ENCODE measurements at regions not wholly inside any gene's neighbourhood (a gene's known extent, or its start where the extent isn't known, plus 50 kb on each side); places are given as distances from the start of the nearest gene placed in this dataset.

- no peak for DNase-seq
These were observed 449.9 kb upstream of the FLRT2 start for GRCh38 chr14:85079842-85080730.

DNA sequence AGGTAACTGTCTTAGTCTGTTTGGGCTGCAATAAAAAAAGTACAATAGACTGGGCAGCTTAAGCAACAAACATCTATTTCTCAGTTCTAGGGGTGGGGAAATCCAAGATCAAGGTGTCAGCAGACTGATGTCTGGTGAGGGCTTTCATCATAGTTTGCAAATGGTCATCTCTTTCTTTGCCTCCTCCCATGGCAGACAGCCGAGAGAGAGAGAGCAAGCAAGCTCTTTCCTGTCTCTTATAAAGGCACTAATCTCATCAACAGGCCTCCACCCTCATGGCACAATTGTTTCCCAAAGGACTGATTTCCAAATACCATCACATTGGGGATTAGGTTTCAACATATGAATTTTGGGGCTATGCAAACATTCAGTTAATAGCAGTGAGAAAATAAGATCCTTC, 445.6 kb upstream of the FLRT2 start:
- no peak for DNase-seq

GRCh38 chr14:85085981-85086380, 444.0 kb upstream of the FLRT2 start:
- DNase-seq, result peak; percentile 56

DNA sequence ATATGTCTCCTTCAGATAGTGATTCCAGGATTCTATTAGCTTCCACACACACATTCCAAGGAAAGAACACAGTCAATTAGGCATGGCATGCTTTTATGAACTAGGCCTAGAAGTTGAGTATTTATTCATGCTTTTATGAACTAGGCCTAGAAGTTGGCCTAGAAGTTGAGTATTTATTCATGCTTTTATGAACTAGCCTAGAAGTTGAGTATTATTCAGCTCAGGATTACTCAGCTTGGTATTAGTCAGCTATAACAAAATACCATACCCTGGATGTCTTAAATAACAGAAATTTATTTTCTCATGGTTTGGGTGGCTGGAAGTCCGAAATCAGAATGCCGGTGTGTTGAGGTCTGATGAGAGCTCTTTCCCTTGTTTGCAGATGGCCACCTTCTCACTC, 442.7 kb upstream of the FLRT2 start:
- peak; percentile 12 for DNase-seq

GRCh38 chr14:85088192-85088591, 441.8 kb upstream of the FLRT2 start:
- no peak for DNase-seq

GRCh38 chr14:85090681-85091080, 439.3 kb upstream of the FLRT2 start:
- peak; percentile 7 for DNase-seq

DNA sequence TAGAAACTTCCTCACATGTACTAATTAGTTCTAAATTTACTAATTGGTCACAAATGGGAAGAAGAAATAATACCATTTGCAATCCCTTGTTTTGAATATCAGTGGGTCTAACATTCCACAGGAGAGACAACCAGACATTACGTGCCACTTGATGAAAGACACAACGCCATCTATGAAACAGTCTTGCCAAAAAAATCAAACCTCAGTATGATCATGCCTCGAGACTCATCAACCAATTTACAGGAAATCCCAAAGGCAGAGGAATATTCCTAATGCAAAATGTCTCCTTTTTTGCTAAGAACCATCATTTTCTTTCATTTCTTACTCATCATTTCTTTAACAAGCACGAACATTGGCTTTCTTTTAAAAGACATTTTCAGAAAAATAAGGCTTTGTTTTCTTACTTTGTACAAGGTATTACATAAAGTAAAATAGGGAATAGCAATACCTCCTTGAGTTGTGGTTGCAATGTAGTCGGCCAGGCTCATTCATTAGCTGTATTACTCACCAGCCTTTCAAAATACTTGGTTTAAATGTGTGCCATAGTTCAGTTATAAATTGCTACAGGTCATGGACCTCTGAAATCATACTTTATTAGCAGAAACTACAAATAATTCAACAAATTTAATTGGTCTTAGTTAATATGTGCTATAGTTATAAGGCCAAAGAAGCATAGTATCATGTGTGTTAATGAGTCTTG, 436.2 kb upstream of the FLRT2 start:
- peak; percentile 40 for DNase-seq

DNA sequence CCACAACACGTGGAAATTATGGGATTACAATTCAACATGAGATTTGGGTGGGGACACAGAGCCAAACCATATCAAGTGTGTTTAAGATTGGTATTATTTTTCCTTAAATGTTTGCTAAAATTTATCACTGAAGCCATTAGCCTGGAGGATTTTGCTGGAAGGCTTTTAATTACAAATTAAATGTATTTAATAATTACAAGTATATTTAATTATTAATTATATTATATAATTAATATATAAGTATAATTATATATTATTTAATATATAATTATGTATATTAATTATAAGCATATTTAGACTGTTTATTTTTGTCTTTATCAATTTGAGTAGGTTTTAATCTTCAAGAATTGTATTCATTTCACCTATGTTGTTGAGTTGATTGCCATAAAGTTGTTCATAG, 427.4 kb upstream of the FLRT2 start:
- no peak for DNase-seq

- DNase-seq, result no peak
These were observed 423.4 kb upstream of the FLRT2 start for GRCh38 chr14:85106506-85106905.

GRCh38 chr14:85112762-85113161, 417.2 kb upstream of the FLRT2 start:
- DNase-seq, result no peak

DNA sequence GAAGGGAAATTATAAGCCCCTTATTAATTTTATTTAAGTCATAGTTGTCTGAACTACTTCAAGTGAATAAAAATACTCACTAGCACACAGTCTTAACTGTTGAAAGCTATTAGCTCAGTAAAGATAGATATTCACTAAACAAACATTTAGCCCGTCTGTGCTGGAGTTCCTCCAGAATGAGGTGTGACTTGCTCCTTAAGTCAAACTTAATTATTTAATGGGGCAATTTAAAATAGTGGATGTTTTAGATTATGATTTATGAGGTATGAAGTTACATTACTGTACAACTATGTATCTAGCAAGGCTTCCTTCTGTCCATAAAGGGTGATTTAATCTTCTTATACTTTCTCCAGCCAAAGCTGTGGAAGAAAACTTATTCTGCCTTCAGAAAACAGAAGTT, 414.0 kb upstream of the FLRT2 start:
- DNase-seq, result no peak

DNA sequence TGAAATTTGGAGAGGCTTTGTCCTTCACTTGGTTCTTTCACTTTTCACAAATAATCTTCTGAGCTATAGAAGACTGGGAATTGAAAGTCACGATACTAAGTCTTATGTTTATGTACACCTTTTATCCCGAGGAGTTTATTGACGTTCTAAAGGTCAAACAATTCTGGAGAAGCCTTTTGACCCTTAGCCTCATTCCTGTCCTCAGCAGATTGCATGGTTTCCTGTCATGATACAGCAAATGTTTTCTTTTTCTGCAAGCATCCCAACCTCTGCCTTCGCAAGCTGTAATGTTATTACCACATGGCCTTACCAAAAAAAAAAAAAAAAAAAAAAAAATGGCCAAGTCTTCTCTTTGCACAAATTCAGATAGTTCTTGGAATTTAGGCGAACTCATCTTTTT, 411.7 kb upstream of the FLRT2 start:
- no peak for DNase-seq

DNA sequence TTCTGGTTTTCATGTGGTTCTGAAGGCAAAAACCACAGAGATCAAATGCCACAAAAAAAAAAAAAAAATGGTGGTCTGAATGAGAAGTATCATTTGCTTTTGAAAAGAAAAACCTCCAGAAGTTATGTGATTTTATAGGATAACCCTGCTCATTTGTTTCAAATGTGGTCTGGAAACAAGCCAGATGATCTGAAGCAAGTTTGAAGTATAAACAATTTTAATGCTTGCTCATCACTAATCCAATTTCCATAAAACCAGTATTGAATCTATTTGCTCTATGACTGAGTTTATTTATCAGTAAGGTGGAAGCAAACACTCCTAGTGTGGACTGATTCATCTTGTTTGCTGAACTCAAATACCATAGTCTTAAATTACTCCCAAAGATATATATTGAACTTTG, 407.3 kb upstream of the FLRT2 start:
- DNase-seq, result no peak

DNA sequence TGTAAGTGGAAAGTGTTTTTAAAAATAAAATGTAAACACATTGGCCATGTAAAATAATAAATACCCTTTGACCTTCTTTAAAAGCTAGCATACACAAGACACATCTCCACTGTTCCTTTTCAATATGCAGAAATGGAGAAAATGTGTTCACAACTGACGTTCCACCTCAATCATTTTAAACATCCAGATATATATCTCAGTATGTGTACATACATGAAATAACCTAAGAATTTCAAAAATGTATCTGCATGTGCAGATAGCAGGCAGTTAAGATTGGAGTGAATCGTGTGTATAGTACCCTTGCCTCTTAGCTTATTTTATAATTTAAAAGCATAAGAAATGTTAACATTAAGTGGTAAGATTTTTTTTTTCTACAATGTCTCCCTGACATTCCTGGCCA, 406.2 kb upstream of the FLRT2 start:
- DNase-seq, result no peak

- DNase-seq, result no peak
These were observed 405.2 kb upstream of the FLRT2 start for GRCh38 chr14:85124631-85125290.

DNA sequence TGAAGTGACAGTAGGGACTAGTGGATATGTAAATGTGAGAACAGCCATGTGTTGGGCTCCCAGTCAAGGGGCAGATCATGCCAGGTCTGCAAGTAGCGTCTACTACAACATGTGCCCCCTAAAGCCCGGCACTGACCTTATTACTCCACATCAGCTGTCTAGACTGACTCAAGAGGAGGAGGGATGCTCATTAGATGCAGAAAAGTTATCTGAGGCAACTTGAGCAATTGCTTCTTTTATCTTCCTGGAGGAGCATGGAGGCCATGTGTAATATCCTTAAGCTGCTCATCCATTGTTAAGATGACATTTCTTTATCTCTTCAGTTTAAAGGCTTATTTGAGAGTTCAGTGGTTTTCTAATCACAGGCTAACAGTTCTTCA, 404.7 kb upstream of the FLRT2 start:
- DNase-seq, result no peak

DNA sequence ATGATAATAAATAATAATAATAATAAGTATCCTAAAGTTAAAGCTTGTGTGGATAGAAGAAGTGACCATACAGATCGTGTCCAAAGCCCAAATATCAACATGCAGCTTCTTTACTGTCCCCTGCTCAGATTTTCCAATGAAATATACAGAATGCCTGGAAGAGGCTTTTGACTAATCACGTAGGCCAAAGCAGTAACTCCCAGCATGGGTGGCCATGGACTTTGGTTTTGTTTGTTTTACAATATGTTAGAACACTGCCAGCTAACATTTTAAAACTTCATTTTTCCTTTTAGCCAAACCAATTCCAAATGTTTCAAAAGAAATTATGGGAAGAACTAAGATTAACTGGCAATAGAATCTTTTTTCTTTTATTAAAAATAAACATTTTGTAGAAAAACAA, 400.0 kb upstream of the FLRT2 start:
- no peak for DNase-seq

- no peak for DNase-seq
These were observed 398.6 kb upstream of the FLRT2 start for GRCh38 chr14:85131226-85131922.

DNA sequence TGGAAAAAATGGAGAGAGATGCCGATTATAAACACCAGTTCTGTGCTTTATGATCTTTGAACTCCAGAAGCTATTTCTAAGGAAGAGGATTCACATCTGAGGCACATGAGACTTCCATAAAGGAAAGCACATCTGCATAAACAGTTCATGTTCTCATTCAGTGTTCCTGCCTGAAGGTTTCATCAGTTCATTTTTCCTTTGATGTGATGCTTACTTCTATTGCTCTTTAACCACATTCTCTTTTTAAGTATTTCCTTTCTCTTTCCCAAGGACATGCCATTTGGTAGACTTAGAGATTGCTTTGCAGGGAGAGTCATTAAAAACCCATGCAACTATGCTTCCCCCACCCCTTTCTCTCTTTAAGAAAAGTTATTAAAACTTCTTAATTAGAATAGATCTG, 387.0 kb upstream of the FLRT2 start:
- DNase-seq, result no peak

- no peak for DNase-seq
These were observed 383.2 kb upstream of the FLRT2 start for GRCh38 chr14:85146779-85147178.

DNA sequence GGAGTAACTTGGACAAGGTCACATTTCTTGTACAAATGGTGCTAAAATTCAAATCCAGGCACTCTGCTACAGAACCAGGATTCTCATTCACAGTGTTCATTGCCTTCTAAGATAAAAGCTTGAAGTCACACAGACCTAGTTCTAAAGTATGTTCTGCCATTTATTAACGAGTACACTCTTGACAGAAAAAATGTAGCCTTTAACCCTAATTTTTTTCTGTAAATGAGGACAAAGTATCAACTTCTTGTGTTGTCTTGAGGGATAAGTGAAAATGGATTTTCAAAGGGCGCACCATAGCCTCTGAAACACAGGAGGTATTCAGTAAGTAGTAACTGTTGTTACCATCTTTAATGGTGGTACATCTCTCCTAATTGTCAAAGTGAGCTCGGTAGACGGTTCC, 379.8 kb upstream of the FLRT2 start:
- DNase-seq, result no peak

- no peak for DNase-seq
These were observed 375.2 kb upstream of the FLRT2 start for GRCh38 chr14:85154714-85155113.

DNA sequence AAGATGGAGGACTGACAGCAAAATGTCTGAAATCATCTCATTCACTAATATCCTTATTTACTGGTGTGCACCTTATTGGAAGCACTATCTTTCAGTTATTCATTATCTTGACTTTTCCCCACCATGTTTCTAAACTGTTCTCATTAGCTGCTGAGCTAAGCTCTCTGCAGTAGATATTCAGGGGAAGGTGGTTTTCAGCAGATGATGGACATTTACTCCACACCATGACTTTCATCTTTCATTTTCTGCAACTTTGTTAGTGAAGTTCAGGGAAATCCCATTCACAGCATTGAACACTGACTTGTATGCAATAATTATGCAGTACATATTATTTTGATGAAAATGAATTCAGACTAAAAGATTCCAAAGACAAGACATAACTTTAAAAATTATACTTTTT, 373.6 kb upstream of the FLRT2 start:
- no peak for DNase-seq

Measured in kidney glomerular epithelial cell (primary cell).